Myocyte (in vitro differentiated cells): ENCODE measurements at regions not wholly inside any gene's neighbourhood (a gene's known extent, or its start where the extent isn't known, plus 50 kb on each side); places are given as distances from the start of the nearest gene placed in this dataset.
"Not testable (repeated sequence)": the region's sequence is repeated elsewhere in the genome, so short reads cannot be mapped to it uniquely, and the experiment has no call there.

ENCODE experiments used
- DNase-seq: peaks from one replicate; pipeline ENCODE4 v3.0.0-alpha.2; 2012; ENCODE audit warnings: low read depth

GRCh38 chr7:407721-408539, 111.7 kb downstream of the PDGFA start:
- DNase-seq, result no peak

- no peak for DNase-seq
Measured at GRCh38 chr7:408751-409311, 110.8 kb downstream of the PDGFA start.

GRCh38 chr7:409339-410281, 110.0 kb downstream of the PDGFA start:
- no peak for DNase-seq

GRCh38 chr7:410395-410910, 109.2 kb downstream of the PDGFA start:
- DNase-seq, result no peak

- DNase-seq, result not testable (repeated sequence)
Measured at GRCh38 chr7:411116-411515, 108.5 kb downstream of the PDGFA start.

GRCh38 chr7:411677-412312, 107.9 kb downstream of the PDGFA start:
- DNase-seq, result no peak

- DNase-seq, result no peak
Measured at GRCh38 chr7:412313-412710, 107.3 kb downstream of the PDGFA start.

- no peak for DNase-seq
Measured at GRCh38 chr7:414681-415560, 104.7 kb downstream of the PDGFA start.

GRCh38 chr7:415646-416525, 103.8 kb downstream of the PDGFA start:
- no peak for DNase-seq

GRCh38 chr7:416761-417624, 102.7 kb downstream of the PDGFA start:
- DNase-seq, result no peak

GRCh38 chr7:417625-417889, 102.1 kb downstream of the PDGFA start:
- no peak for DNase-seq

GRCh38 chr7:417973-418601, 101.6 kb downstream of the PDGFA start:
- no peak for DNase-seq

GRCh38 chr7:418636-419280, 100.9 kb downstream of the PDGFA start:
- DNase-seq, result no peak

- no peak for DNase-seq
Measured at GRCh38 chr7:420142-421093, 99.2 kb downstream of the PDGFA start.

GRCh38 chr7:421136-421991, 98.3 kb downstream of the PDGFA start:
- no peak for DNase-seq
